Trophoblast cell (in vitro differentiated cells and primary cell): ENCODE measurements at regions not wholly inside any gene's neighbourhood (a gene's known extent, or its start where the extent isn't known, plus 50 kb on each side); places are given as distances from the start of the nearest gene placed in this dataset.

ENCODE experiments used
- DNase-seq, 2 donors: peaks; one replicate each; pipeline ENCODE4 v3.0.0-alpha.2; 2016
- H2AFZ ChIP-seq: 2 replicates; pipeline ENCODE4 v1.6.1; 2013; ENCODE audit warnings: low read length, moderate library complexity, mild to moderate bottlenecking; ENCODE audit not compliant: insufficient read depth, poor library complexity
- H2AK5ac ChIP-seq: 2 replicates; pipeline ENCODE4 v1.6.1; 2013; ENCODE audit warnings: mild to moderate bottlenecking, low read length
- H2BK120ac ChIP-seq: 2 replicates; pipeline ENCODE4 v1.6.1; 2013; ENCODE audit warnings: low read length, mild to moderate bottlenecking, moderate library complexity; ENCODE audit not compliant: insufficient read depth, poor library complexity
- H2BK12ac ChIP-seq: 2 replicates; pipeline ENCODE4 v1.6.1; 2013; ENCODE audit warnings: mild to moderate bottlenecking, low read length, moderate library complexity
- H2BK5ac ChIP-seq: 2 replicates; pipeline ENCODE4 v1.6.1; 2013; ENCODE audit warnings: low read length, low read depth, moderate library complexity, mild to moderate bottlenecking; ENCODE audit not compliant: poor library complexity
- H3K14ac ChIP-seq: 2 replicates; pipeline ENCODE4 v1.6.1; 2013; ENCODE audit warnings: mild to moderate bottlenecking, low read length
- H3K18ac ChIP-seq: 2 replicates; pipeline ENCODE4 v1.6.1; 2013; ENCODE audit warnings: mild to moderate bottlenecking, low read length
- H3K23ac ChIP-seq: 2 replicates; pipeline ENCODE4 v1.6.1; 2013; ENCODE audit warnings: low read length
- H3K27ac ChIP-seq: 2 replicates; pipeline ENCODE4 v1.5.1; 2013; ENCODE audit warnings: low read depth, mild to moderate bottlenecking, inconsistent platforms, low read length, moderate library complexity
- H3K27me3 ChIP-seq: 2 replicates; pipeline ENCODE4 v1.6.1; 2013; ENCODE audit warnings: inconsistent platforms, mild to moderate bottlenecking, low read length, moderate library complexity; ENCODE audit not compliant: insufficient read depth
- H3K36me3 ChIP-seq, 2 experiments: 1 replicate in 1 of 2; 2 replicates in 1 of 2; pipeline ENCODE4 v1.6.1; 2013; ENCODE audit warnings: low read length in 2 of 2, mild to moderate bottlenecking in 2 of 2, moderate library complexity in 1 of 2; ENCODE audit not compliant: insufficient read depth in 2 of 2, control insufficient read depth in 1 of 2
- H3K4ac ChIP-seq: 2 replicates; pipeline ENCODE4 v1.6.1; 2013; ENCODE audit warnings: low read depth, mild to moderate bottlenecking, low read length, moderate library complexity
- H3K4me1 ChIP-seq, 2 experiments: 1 replicate in 1 of 2; 2 replicates in 1 of 2; pipeline ENCODE4 v1.6.1; 2013; ENCODE audit warnings: low read length in 2 of 2, mild to moderate bottlenecking in 2 of 2, moderate library complexity in 1 of 2; ENCODE audit not compliant: insufficient read depth in 2 of 2, control insufficient read depth in 1 of 2
- H3K4me2 ChIP-seq: 2 replicates; pipeline ENCODE4 v1.6.1; 2013; ENCODE audit warnings: inconsistent platforms, mild to moderate bottlenecking, low read length, moderate library complexity
- H3K4me3 ChIP-seq: 2 replicates; pipeline ENCODE4 v1.5.1; 2013; ENCODE audit warnings: mild to moderate bottlenecking, low read depth, low read length, inconsistent platforms
- H3K79me1 ChIP-seq: one replicate; pipeline ENCODE4 v1.6.1; 2013; ENCODE audit warnings: low read length
- H3K79me2 ChIP-seq: 2 replicates; pipeline ENCODE4 v1.6.1; 2013; ENCODE audit warnings: low read length, mild to moderate bottlenecking; ENCODE audit not compliant: control insufficient read depth, insufficient read depth, poor library complexity
- H3K9ac ChIP-seq: 2 replicates; pipeline ENCODE4 v1.6.1; 2013; ENCODE audit warnings: mild to moderate bottlenecking, low read length
- H3K9me3 ChIP-seq: 2 replicates; pipeline ENCODE4 v1.6.1; 2013; ENCODE audit warnings: low read depth, mild to moderate bottlenecking, control low read depth, inconsistent platforms, low read length; ENCODE audit not compliant: insufficient read depth
- H4K12ac ChIP-seq: 2 replicates; pipeline ENCODE4 v1.6.1; 2013; ENCODE audit warnings: low read depth, mild to moderate bottlenecking, low read length, moderate library complexity
- H4K8ac ChIP-seq: 2 replicates; pipeline ENCODE4 v1.6.1; 2013; ENCODE audit warnings: low read depth, mild to moderate bottlenecking, low read length, moderate library complexity
- H4K91ac ChIP-seq: one replicate; pipeline ENCODE4 v1.6.1; 2013; ENCODE audit warnings: low read depth, mild to moderate bottlenecking, low read length, moderate library complexity
- WGBS: extraction: QIAGEN DNeasy Blood & Tissue Kit; methylation state at CpG from one replicate; pipeline ENCODE4 v1.1.7; 2013; ENCODE audit warnings: missing lambda C conversion rate; ENCODE audit not compliant: insufficient read length, insufficient coverage; ENCODE audit errors: extremely low coverage; 5-methylcytosine and 5-hydroxymethylcytosine counted together

- peaks cover 2% of the 10 kb centered on the region for H3K9me3 ChIP-seq
- H2AFZ ChIP-seq: no peak overlapping the region
- H3K27ac ChIP-seq: no peak overlapping the region
- no peak overlapping the region for H3K4me3 ChIP-seq
- no peak overlapping the region for H3K14ac ChIP-seq
- no peak overlapping the region for H3K9ac ChIP-seq
- WGBS: no CpG with 5 or more reads among the region's 5 CpGs
- no peak overlapping the region for H3K4me2 ChIP-seq
- H3K36me3 ChIP-seq: no peaks in the 10 kb centered on the region
- H2BK120ac ChIP-seq: no peak overlapping the region
- H3K79me2 ChIP-seq: no peaks in the 10 kb centered on the region
- H4K12ac ChIP-seq: no peak overlapping the region
- H3K27me3 ChIP-seq: no peaks in the 10 kb centered on the region
- no peak overlapping the region for H3K4ac ChIP-seq
- H2AK5ac ChIP-seq: no peak overlapping the region
- H4K91ac ChIP-seq: no peak overlapping the region
- no peaks in the 10 kb centered on the region for H3K4me1 ChIP-seq
- DNase-seq: no peak
- H3K79me1 ChIP-seq: no peaks in the 10 kb centered on the region
- H4K8ac ChIP-seq: no peak overlapping the region
- no peak overlapping the region for H3K18ac ChIP-seq
- H2BK12ac ChIP-seq: no peak overlapping the region
- H2BK5ac ChIP-seq: no peak overlapping the region
- no peak overlapping the region for H3K23ac ChIP-seq
Measured at GRCh38 chr7:10557375-10557774, 416.3 kb upstream of the PHF14 start.

GRCh38 chr7:10560497-10560896 is 413.2 kb upstream of the PHF14 start:
- H2AFZ ChIP-seq: no peak overlapping the region
- H3K9me3 ChIP-seq: peaks cover 2% of the 10 kb centered on the region
- H2BK5ac ChIP-seq: no peak overlapping the region
- H3K9ac ChIP-seq: no peak overlapping the region
- H3K27me3 ChIP-seq: no peaks in the 10 kb centered on the region
- no peak overlapping the region for H4K12ac ChIP-seq
- H4K8ac ChIP-seq: no peak overlapping the region
- no peak for DNase-seq
- no peak overlapping the region for H3K27ac ChIP-seq
- H3K36me3 ChIP-seq: no peaks in the 10 kb centered on the region
- no peak overlapping the region for H3K4ac ChIP-seq
- no peak overlapping the region for H3K14ac ChIP-seq
- no peak overlapping the region for H3K4me2 ChIP-seq
- H3K23ac ChIP-seq: no peak overlapping the region
- no peaks in the 10 kb centered on the region for H3K4me1 ChIP-seq
- H2BK120ac ChIP-seq: no peak overlapping the region
- no peak overlapping the region for H2AK5ac ChIP-seq
- no peaks in the 10 kb centered on the region for H3K79me2 ChIP-seq
- H4K91ac ChIP-seq: no peak overlapping the region
- H3K79me1 ChIP-seq: no peaks in the 10 kb centered on the region
- no peak overlapping the region for H3K4me3 ChIP-seq
- no peak overlapping the region for H3K18ac ChIP-seq
- H2BK12ac ChIP-seq: no peak overlapping the region

- Histone ChIP-seq H2AK5ac (no peak overlapping the region), H3K18ac (no peak overlapping the region), H3K36me3 (no peaks in the 10 kb centered on the region), H4K91ac (no peak overlapping the region), H3K4me3 (no peak overlapping the region), H3K4me1 (no peaks in the 10 kb centered on the region), H3K4me2 (no peak overlapping the region), H3K14ac (no peak overlapping the region), H3K27ac (no peak overlapping the region), H2BK120ac (no peak overlapping the region), H3K79me2 (no peaks in the 10 kb centered on the region), H2BK12ac (no peak overlapping the region), H4K12ac (no peak overlapping the region), H3K27me3 (no peaks in the 10 kb centered on the region), H3K9me3 (no peaks in the 10 kb centered on the region), H3K4ac (no peak overlapping the region), H4K8ac (no peak overlapping the region), H3K23ac (no peak overlapping the region), H3K79me1 (no peaks in the 10 kb centered on the region), H2BK5ac (no peak overlapping the region), H3K9ac (no peak overlapping the region), H2AFZ (no peak overlapping the region)
- no peak for DNase-seq
Measured at GRCh38 chr7:10568891-10569290, 404.8 kb upstream of the PHF14 start.

GRCh38 chr7:10571759-10572158 is 401.9 kb upstream of the PHF14 start:
- no peaks in the 10 kb centered on the region for H3K79me2 ChIP-seq
- no peaks in the 10 kb centered on the region for H3K36me3 ChIP-seq
- H3K4ac ChIP-seq: no peak overlapping the region
- H3K18ac ChIP-seq: no peak overlapping the region
- no peak overlapping the region for H2AK5ac ChIP-seq
- H3K4me2 ChIP-seq: no peak overlapping the region
- H2AFZ ChIP-seq: no peak overlapping the region
- H3K4me1 ChIP-seq: no peaks in the 10 kb centered on the region
- WGBS: no CpG with 5 or more reads among the region's 1 CpG
- no peaks in the 10 kb centered on the region for H3K27me3 ChIP-seq
- H3K4me3 ChIP-seq: no peak overlapping the region
- no peak overlapping the region for H4K91ac ChIP-seq
- no peak overlapping the region for H3K9ac ChIP-seq
- H3K9me3 ChIP-seq: no peaks in the 10 kb centered on the region
- no peak overlapping the region for H2BK120ac ChIP-seq
- no peak overlapping the region for H2BK12ac ChIP-seq
- no peak overlapping the region for H3K23ac ChIP-seq
- no peaks in the 10 kb centered on the region for H3K79me1 ChIP-seq
- no peak for DNase-seq
- H3K14ac ChIP-seq: no peak overlapping the region
- no peak overlapping the region for H2BK5ac ChIP-seq
- H4K8ac ChIP-seq: no peak overlapping the region
- H4K12ac ChIP-seq: no peak overlapping the region
- no peak overlapping the region for H3K27ac ChIP-seq
